Vagina (tissue), 2 donors: ENCODE measurements at regions not wholly inside any gene's neighbourhood (a gene's known extent, or its start where the extent isn't known, plus 50 kb on each side); places are given as distances from the start of the nearest gene placed in this dataset.
A peak's percentile ranks its signal among the peaks of the same experiment; 100 is the strongest.

Experiments
- DNase-seq, 2 donors: peaks; one replicate each; pipeline ENCODE4 v3.0.0-alpha.2; 2017; ENCODE audit errors: extremely low spot score in 2 of 2
- H3K27ac ChIP-seq: fragments of 200-600 bp; sonication (generic); one replicate; pipeline ENCODE4 v1.5.1; 2019
- H3K27me3 ChIP-seq: fragments of 200-600 bp; sonication (generic); one replicate; pipeline ENCODE4 v1.5.1; 2019
- H3K36me3 ChIP-seq, 2 donors: fragments of 200-600 bp; sonication (generic); one replicate each; pipeline ENCODE4 v1.5.1; 2017 to 2019
- H3K4me1 ChIP-seq: fragments of 200-600 bp; sonication (generic); one replicate; pipeline ENCODE4 v1.5.1; 2019
- H3K4me3 ChIP-seq, 2 donors: fragments of 200-600 bp; sonication (generic); 1 replicate in 1 of 2; 2 replicates in 1 of 2; pipeline ENCODE4 v1.5.1; 2016 to 2019
- H3K9me3 ChIP-seq: fragments of 200-600 bp; sonication (generic); one replicate; pipeline ENCODE4 v1.5.1; 2019
- CTCF ChIP-seq, 3 experiments: fragments of 450-650 bp in 2 of 3; fragments of 200-600 bp in 1 of 3; sonication (generic) in 1 of 3; IDR thresholded peaks; one replicate each; pipeline ENCODE4 v1.5.1; 2017 to 2019; ENCODE audit warnings: antibody characterized with exemption in 3 of 3, mild to moderate bottlenecking in 2 of 3, moderate library complexity in 2 of 3
- POLR2A ChIP-seq, 2 donors: fragments of 450-650 bp; IDR thresholded peaks; one replicate each; pipeline ENCODE4 v1.6.1; 2017; ENCODE audit warnings: antibody characterized with exemption in 2 of 2, mild to moderate bottlenecking in 2 of 2, moderate library complexity in 2 of 2
- POLR2AphosphoS5 ChIP-seq, 2 donors: sonication (generic); formaldehyde crosslinking; IDR thresholded peaks; one replicate each; pipeline ENCODE4 v1.9.0; 2017; ENCODE audit warnings: antibody characterized with exemption in 2 of 2, mild to moderate bottlenecking in 2 of 2, low read depth in 1 of 2; ENCODE audit not compliant: insufficient read depth in 1 of 2
- intact Hi-C: fragments of 100-400 bp; cut with DNase I; formaldehyde crosslinking; loops from one replicate; pipeline ENCODE4 v1.15.1; 2023

GRCh38 chr16:31693733-31694132 is 166.0 kb downstream of the AHSP start:
- Histone ChIP-seq H3K27ac (no peak overlapping the region), H3K27me3 (no peaks in the 10 kb centered on the region), H3K4me3 (no peak overlapping the region), H3K36me3 (no peaks in the 10 kb centered on the region), H3K4me1 (no peaks in the 10 kb centered on the region), H3K9me3 (no peaks in the 10 kb centered on the region)
- intact Hi-C loops: no loop called here
- TF ChIP-seq POLR2AphosphoS5 (IDR thresholded peaks at IDR 0.05; ENCODE audit: insufficient read depth in 1 of 2, low read depth in 1 of 2): no peak
- TF ChIP-seq CTCF (IDR thresholded peaks at IDR 0.05): no peak
- TF ChIP-seq POLR2A (IDR thresholded peaks at IDR 0.05): no peak
- DNase-seq: no peak

GRCh38 chr16:31694461-31694860 is 166.8 kb downstream of the AHSP start:
- H3K9me3 ChIP-seq: no peaks in the 10 kb centered on the region
- no peaks in the 10 kb centered on the region for H3K4me1 ChIP-seq
- no peak overlapping the region for H3K4me3 ChIP-seq
- TF ChIP-seq POLR2A (IDR thresholded peaks at IDR 0.05): no peak
- no peak for TF ChIP-seq POLR2AphosphoS5 (IDR thresholded peaks at IDR 0.05; ENCODE audit: insufficient read depth in 1 of 2, low read depth in 1 of 2)
- no peak for TF ChIP-seq CTCF (IDR thresholded peaks at IDR 0.05)
- DNase-seq: no peak
- no peaks in the 10 kb centered on the region for H3K27me3 ChIP-seq
- intact Hi-C loops: no loop called here
- no peak overlapping the region for H3K27ac ChIP-seq
- no peaks in the 10 kb centered on the region for H3K36me3 ChIP-seq

GRCh38 chr16:31695667-31696066 is 168.0 kb downstream of the AHSP start:
- Histone ChIP-seq H3K27ac (no peak overlapping the region), H3K36me3 (no peaks in the 10 kb centered on the region), H3K9me3 (no peaks in the 10 kb centered on the region), H3K27me3 (no peaks in the 10 kb centered on the region), H3K4me3 (no peak overlapping the region), H3K4me1 (no peaks in the 10 kb centered on the region)
- TF ChIP-seq POLR2A (IDR thresholded peaks at IDR 0.05): no peak
- TF ChIP-seq POLR2AphosphoS5 (IDR thresholded peaks at IDR 0.05; ENCODE audit: insufficient read depth in 1 of 2, low read depth in 1 of 2): no peak
- TF ChIP-seq CTCF (IDR thresholded peaks at IDR 0.05): no peak
- intact Hi-C loops: no loop called here
- DNase-seq: no peak

- Histone ChIP-seq H3K9me3 (no peaks in the 10 kb centered on the region), H3K4me1 (peaks cover 14% of the 10 kb centered on the region), H3K4me3 (no peak overlapping the region), H3K27ac (no peak overlapping the region), H3K27me3 (no peaks in the 10 kb centered on the region), H3K36me3 (no peaks in the 10 kb centered on the region)
- TF ChIP-seq POLR2A (IDR thresholded peaks at IDR 0.05) (no peak), CTCF (IDR thresholded peaks at IDR 0.05) (peak in 1 of 3 experiments; percentile 39)
- peak in 1 of 2 donors; percentile 52 for DNase-seq
- intact Hi-C loops: no loop called here
Measured at GRCh38 chr16:31696968-31697743, 169.5 kb downstream of the AHSP start.

GRCh38 chr16:31697744-31698125 is 170.0 kb downstream of the AHSP start:
- Histone ChIP-seq H3K27ac (no peak overlapping the region), H3K36me3 (no peaks in the 10 kb centered on the region), H3K9me3 (no peaks in the 10 kb centered on the region), H3K4me1 (peaks cover 18% of the 10 kb centered on the region), H3K4me3 (no peak overlapping the region), H3K27me3 (no peaks in the 10 kb centered on the region)
- DNase-seq: no peak
- no peak for TF ChIP-seq CTCF (IDR thresholded peaks at IDR 0.05)
- TF ChIP-seq POLR2AphosphoS5 (IDR thresholded peaks at IDR 0.05; ENCODE audit: insufficient read depth in 1 of 2, low read depth in 1 of 2): no peak
- no peak for TF ChIP-seq POLR2A (IDR thresholded peaks at IDR 0.05)
- intact Hi-C loops: no loop called here
